HG03039 (cell line): ENCODE measurements at regions not wholly inside any gene's neighbourhood (a gene's known extent, or its start where the extent isn't known, plus 50 kb on each side); places are given as distances from the start of the nearest gene placed in this dataset.

Experiments used
- ATAC-seq: cut with Tn5 transposase; IDR thresholded peaks from one replicate; pipeline ENCODE4 v1.9.1; 2021; ENCODE audit warnings: mild to moderate bottlenecking, moderate library complexity; ENCODE audit not compliant: unreplicated experiment

DNA sequence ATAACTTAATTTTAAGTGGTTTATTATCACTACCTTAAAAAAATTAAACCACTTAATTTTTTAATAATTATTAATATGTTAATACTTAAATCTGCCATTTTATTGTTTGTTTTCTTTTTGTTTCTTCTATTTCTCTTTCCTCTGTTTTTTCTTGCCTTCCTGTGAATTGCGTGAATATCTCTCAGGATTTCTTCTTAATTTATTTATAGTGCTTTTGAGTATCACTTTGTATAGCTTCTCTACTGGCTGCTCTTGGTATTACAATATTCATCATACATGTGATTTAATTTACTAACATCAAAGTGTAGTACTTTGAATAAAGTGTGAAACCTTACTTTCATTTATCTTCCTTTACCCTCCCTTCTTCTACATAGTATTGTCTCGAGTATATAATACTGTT is 349.5 kb upstream of the CPXCR1 start:
- no peak for ATAC-seq

DNA sequence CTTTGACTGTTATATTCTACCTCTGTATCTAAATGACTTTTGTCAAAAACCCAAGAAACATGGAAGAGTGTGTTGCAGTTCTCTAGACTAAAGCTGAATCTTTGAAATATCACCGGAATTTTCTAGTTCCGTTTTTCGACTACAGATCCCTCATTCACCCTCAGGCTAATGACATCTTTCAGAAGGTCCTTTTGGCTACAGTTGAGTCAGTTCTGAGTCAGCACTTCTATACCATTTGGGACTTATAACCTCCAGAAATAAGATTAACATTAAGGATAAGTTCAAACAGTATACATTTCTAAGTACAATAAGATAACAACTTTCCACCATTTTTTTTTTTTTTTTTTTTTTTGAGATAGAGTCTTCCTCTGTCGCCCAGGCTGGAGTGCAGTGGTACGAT is 331.0 kb upstream of the CPXCR1 start:
- no peak for ATAC-seq

DNA sequence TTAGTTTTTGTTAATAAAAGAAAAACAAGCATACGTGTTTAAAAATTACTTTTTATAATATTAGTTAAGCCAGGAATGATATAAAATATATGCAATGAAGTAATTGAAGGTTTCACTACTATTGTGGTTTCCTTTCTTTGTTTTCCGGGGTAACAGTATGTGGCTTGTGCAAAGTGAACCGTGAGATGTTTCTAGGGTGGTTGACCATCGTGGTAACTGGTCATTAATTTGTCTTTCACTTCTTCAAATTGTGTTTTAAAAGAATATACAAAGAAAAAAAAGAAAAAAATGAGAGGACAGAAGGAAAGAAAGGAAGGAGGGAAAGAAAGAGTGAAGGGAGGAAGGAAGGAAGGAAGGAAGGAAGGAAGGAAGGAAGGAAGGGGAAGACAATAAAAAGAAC is 330.1 kb upstream of the CPXCR1 start:
- no peak for ATAC-seq

DNA sequence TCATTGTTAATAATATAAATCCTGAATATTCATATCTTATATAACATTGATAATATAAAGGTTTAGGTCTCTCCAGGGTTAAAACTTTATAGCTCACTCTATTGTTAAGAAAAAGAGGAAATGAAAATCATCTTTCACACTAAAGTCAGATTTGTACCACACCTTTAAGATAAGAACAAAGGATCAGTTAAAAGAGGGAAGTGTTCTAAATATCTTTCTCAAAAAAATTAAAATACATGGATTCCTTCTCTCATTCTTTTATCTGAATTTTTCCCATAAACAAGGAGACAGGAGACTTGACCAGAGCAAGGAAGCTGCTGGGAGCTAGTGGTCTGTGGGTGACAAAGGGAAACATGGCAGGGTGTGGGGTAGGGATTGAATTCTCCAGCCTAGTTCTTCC is 323.0 kb upstream of the CPXCR1 start:
- no peak for ATAC-seq

DNA sequence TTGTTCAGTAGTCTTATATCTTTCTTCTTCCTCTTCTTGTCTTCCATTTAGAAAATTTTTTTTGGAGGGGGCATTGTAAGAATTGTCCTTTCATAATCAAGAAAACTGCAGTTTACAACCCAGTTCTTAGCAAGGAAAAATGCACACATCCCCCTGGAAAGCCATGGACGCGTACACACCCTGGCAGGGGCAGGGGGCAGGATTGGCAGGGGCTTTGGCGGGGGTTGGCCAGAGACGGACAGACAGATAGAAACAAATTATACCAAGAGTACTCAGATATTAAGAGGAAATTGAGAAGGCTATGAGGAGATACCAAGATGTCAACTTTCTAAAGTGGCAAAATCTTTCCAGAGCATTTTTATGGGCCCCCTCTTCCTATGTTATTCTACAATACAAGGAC is 322.5 kb upstream of the CPXCR1 start:
- no peak for ATAC-seq

DNA sequence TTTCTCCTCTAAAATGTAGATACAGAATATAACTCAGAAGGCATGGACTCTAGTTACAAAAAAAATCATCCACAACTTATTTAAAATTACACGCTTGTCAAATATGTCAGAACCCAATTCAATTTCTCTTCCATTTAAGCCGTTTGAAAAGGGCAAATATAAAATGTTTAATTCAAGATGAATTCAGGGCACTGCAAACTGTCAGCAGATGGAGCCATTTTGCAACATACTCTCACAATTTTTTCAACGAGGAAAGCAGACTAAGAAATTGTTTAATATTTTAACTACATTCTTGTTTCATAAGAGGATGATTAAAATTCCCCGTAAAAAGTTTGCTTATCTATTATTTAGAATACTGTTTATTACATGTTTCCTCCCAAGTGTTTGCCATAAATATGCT is 321.3 kb upstream of the CPXCR1 start:
- ATAC-seq: no peak

DNA sequence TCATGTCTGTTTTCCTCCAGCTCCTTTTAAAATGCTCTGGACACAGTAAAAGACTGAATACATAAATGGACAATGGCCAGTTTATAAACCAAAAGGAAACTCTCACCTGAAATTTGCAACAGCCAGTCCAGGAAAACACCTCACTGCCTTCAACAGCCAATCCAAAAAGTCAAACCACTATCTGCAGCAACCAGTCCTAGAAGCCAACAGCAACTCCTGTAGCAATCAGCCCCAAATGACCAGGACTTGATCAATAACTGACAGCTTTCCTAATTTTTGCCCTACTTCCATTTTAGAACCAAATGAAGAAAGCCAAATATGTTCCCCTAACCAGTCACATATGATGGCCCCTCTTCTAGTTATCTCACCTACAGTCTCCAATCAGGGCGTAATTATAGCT is 309.5 kb upstream of the CPXCR1 start:
- ATAC-seq: no peak

DNA sequence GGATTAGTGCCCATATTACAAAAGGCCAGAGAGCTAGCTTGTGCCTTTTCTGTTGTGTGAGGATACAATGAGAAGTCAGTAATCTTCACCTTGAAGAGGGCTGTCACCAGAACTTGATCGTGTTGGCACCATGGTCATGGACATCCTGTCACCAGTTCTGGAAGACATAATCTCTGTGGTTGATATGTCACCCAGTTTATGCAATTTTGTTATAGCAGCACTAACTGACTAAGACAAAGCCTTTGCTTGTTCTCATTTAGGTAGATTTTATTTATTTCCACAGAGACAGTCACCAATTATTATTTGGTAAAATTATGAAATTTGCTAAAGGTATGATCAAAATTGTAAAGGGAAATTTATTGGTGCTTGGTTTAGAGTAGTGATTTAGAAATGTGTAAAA is 308.8 kb upstream of the CPXCR1 start:
- ATAC-seq: no peak

DNA sequence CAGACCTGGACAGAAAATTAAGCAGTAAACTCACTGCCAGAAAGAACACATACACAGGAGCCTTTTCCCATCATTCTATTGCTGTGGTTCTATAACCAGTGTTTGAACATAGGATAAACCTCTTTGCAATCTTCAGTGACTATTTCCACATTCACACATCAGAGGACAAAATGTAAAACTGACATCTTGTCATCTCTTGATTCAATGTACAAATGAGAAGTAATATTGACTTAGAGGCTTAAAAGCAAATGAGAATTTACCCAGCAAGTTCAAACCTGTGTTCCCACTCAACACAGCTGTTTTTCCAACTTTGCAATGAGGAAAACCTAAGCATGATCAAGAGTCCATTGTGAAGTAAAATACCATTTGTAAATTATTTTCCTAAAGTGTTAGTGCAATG is 307.1 kb upstream of the CPXCR1 start:
- ATAC-seq: no peak
